ENCODE measurements at regions not wholly inside any gene's neighbourhood (a gene's known extent, or its start where the extent isn't known, plus 50 kb on each side); places are given as distances from the start of the nearest gene placed in this dataset.

- Histone ChIP-seq H3K56ac (ENCODE audit: extremely low read depth, insufficient read depth, low read length) (no peak overlapping the region), H3K27ac (ENCODE audit: insufficient read depth, low read length) (no peak overlapping the region), H2BK120ac (ENCODE audit: low read depth, low read length) (no peak overlapping the region), H4K91ac (ENCODE audit: insufficient read depth, low read depth, low read length) (no peak overlapping the region), H3K9me3 (ENCODE audit: control insufficient read depth, insufficient read depth, low read length) (no peaks in the 10 kb centered on the region), H2BK15ac (ENCODE audit: low read depth, low read length) (no peak overlapping the region), H3K18ac (ENCODE audit: low read depth, low read length) (no peak overlapping the region), H3K23ac (ENCODE audit: low read depth, low read length) (no peak overlapping the region), H2AFZ (replicated peaks; ENCODE audit: low read length, poor library complexity) (no peak overlapping the region), H3K4me3 (ENCODE audit: insufficient read depth, low read depth, low read length) (no peak overlapping the region), H3K4me2 (ENCODE audit: low read depth, low read length) (no peak overlapping the region), H4K20me1 (ENCODE audit: insufficient read depth, low read length) (no peaks in the 10 kb centered on the region), H3K79me1 (ENCODE audit: low read depth in 1 of 2, low read length in 2 of 2) (no peaks in the 10 kb centered on the region), H3K14ac (replicated peaks; ENCODE audit: low read depth, low read length) (no peak overlapping the region), H3K4me1 (ENCODE audit: control insufficient read depth, insufficient read depth, low read length) (no peaks in the 10 kb centered on the region), H3K9me1 (ENCODE audit: insufficient read depth, low read length) (no peaks in the 10 kb centered on the region), H4K5ac (ENCODE audit: low read depth, low read length) (no peak overlapping the region), H2AK5ac (ENCODE audit: low read depth, low read length) (no peak overlapping the region), H2BK20ac (ENCODE audit: low read depth, low read length) (no peak overlapping the region), H2BK5ac (ENCODE audit: low read depth, low read length, poor library complexity, severe bottlenecking) (no peak overlapping the region), H4K8ac (ENCODE audit: low read depth in 2 of 2, low read length in 2 of 2) (no peak overlapping the region), H3K4ac (ENCODE audit: low read depth, low read length) (no peak overlapping the region), H3K27me3 (ENCODE audit: control insufficient read depth, insufficient read depth, low read length) (no peaks in the 10 kb centered on the region), H2AK9ac (replicated peaks; ENCODE audit: low read depth, low read length, poor library complexity) (no peak overlapping the region), H3K36me3 (ENCODE audit: control insufficient read depth, insufficient read depth, low read length) (no peaks in the 10 kb centered on the region), H3K9ac (ENCODE audit: low read depth, low read length) (no peak overlapping the region)
- dilution Hi-C loops (cut with HindIII; ENCODE audit: low sequenced_read_pairs, unreplicated experiment): no loop called here
- in situ Hi-C loops (cut with MboI; ENCODE audit: low sequenced_read_pairs): no loop called here
- CTCF ChIA-PET: no interaction called here
- TF ChIP-seq CHD1 (IDR thresholded peaks at IDR 0.05; ENCODE audit: low read depth, low read length) (no peak), RAD21 (IDR thresholded peaks at IDR 0.05; ENCODE audit: low read length) (no peak), CTCF (conservative IDR thresholded peaks at IDR 0.05; ENCODE audit: low read depth, low read length) (no peak), MAZ (IDR thresholded peaks at IDR 0.05; ENCODE audit: borderline replicate concordance, low read depth, low read length) (no peak), NFE2L2 (IDR thresholded peaks at IDR 0.05; ENCODE audit: low read depth, low read length) (no peak), USF2 (IDR thresholded peaks at IDR 0.05; ENCODE audit: low read depth, low read length) (no peak), BHLHE40 (IDR thresholded peaks at IDR 0.05; ENCODE audit: low read depth, low read length) (no peak), CEBPB (IDR thresholded peaks at IDR 0.05; ENCODE audit: low read depth, low read length) (no peak), MAFK (IDR thresholded peaks at IDR 0.05; ENCODE audit: low read depth, low read length) (no peak), RFX5 (IDR thresholded peaks at IDR 0.05; ENCODE audit: low read depth, low read length) (no peak), POLR2A (IDR thresholded peaks at IDR 0.05; ENCODE audit: low read depth, low read length) (no peak), RCOR1 (IDR thresholded peaks at IDR 0.05; ENCODE audit: insufficient replicate concordance, low read length) (no peak), ELK1 (IDR thresholded peaks at IDR 0.05; ENCODE audit: borderline replicate concordance, low read depth, low read length) (no peak), SMC3 (IDR thresholded peaks at IDR 0.05; ENCODE audit: low read depth, low read length) (no peak)
- ATAC-seq (ENCODE audit: low read depth) (no peak), DNase-seq (no peak)
- intact Hi-C loops (cut with micrococcal nuclease): no loop called here
- no TSS peak for BruUV-seq (replicated peaks)
- POLR2A ChIA-PET (ENCODE audit: unreplicated experiment): no interaction called here
- WGBS, 2 experiments (ENCODE audit: extremely low coverage in 2 of 2, insufficient read length in 1 of 2): no CpG with 5 or more reads among the region's 2 CpGs
Measured at GRCh38 chr7:113752289-113752688, 166.5 kb downstream of the PPP1R3A start.

Measured in IMR-90 (cell line).